ENCODE measurements at regions not wholly inside any gene's neighbourhood (a gene's known extent, or its start where the extent isn't known, plus 50 kb on each side); places are given as distances from the start of the nearest gene placed in this dataset. TPM values are rescaled to one million over a fixed set of nuclear protein-coding genes. Genes with fewer than 3 reads are reported as not detected.

DNA sequence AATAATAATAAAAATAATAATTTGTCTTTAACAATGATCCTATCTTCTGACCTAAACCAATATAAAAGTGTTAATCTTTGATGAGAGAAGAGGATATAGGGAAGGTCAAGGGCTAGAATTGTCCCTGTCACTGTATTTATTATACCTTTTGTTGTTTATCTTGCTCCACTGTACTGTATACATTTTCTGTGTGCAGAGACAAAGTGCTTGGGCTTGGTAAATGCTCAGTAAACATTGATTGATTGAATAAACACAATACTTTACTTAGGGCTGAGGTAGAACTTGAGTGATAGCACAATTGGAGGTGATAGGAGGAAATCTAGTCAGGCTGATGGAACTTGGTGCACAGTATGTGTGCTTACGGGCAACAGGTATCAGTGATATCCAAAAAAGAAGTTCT is 161.2 kb downstream of the ARRDC3 start:
- WGBS: 94% methylated on average over 1 of the region's 1 CpG

DNA sequence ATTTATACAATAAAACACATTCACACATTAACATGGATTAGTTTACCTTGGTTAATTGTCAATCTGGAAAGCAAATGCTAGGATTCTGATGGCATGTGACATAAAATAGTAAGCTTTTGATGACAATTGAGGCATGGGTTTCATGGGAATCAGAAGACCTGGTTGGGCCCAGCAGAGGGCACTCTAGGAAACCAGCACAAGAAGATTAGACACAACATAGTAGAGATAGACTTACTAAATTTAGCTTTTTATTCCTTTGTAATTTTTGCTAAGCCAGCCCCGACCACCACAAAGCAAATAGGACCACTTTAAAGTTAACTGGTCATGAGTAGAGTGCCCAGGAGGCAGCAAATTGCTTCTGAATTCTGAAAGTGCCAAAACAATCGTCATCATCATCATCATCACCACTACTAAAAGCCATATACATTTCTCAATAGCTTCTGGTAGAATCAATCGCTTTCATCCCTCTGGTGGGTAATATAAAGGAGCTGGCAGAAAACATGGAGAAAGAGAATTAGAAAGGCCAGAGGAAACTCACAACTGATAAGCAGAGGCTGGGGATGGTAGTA is 163.2 kb downstream of the ARRDC3 start:
- Histone ChIP-seq H3K27ac (ENCODE audit: low read depth) (no peak overlapping the region), H3K4me3 (ENCODE audit: low read depth, low read length) (no peak overlapping the region), H3K36me3 (ENCODE audit: insufficient read depth) (no peaks in the 10 kb centered on the region), H3K4me1 (ENCODE audit: insufficient read depth) (no peaks in the 10 kb centered on the region)
- WGBS: 93% methylated on average over 3 of the region's 3 CpGs
- DNase-seq (ENCODE audit: extremely low spot score): no peak

More for the DNA sequence above, 161.2 kb downstream of the ARRDC3 start:
- no peak overlapping the region for H3K4me3 ChIP-seq (ENCODE audit: low read depth, low read length)
- no peaks in the 10 kb centered on the region for H3K4me1 ChIP-seq (ENCODE audit: insufficient read depth)
- no peak overlapping the region for H3K27ac ChIP-seq (ENCODE audit: low read depth)
- H3K36me3 ChIP-seq (ENCODE audit: insufficient read depth): no peaks in the 10 kb centered on the region
- no peak for DNase-seq (ENCODE audit: extremely low spot score)

DNA sequence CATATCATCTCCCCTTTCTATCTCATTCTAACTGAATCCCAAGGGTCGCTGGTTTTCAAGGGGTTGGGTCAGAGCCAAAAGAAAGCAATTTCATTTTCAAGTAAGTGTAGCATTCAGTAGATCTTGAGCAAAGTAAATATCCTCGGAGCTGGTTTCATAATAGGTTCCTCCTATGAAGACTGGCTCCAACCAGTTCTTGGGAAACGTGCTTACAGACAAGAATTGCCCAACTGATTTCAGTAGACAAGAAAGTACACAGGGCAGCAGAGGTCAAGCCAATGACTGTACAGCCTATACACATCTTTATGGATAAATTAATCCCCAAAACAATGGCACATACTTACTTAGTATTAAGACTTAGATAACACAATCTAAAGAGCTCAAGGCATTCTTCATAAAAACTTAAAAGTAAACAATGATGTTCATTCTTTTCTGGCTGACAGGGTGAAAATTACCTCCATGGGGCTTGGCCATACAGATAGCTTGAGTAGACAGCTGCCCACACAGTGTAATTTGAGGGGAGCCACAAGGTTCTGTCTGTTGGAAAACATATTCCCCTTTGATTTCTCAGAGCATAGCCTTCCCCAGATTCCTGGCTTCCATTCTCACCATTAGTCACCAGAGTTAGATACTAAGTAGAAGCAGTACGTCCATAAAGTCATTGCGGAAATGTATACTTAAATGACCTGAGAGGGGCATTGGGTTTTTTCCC is 163.9 kb downstream of the ARRDC3 start:
- H3K36me3 ChIP-seq (ENCODE audit: insufficient read depth): no peaks in the 10 kb centered on the region
- DNase-seq (ENCODE audit: extremely low spot score): peak; percentile 43
- no peaks in the 10 kb centered on the region for H3K4me1 ChIP-seq (ENCODE audit: insufficient read depth)
- no peak overlapping the region for H3K4me3 ChIP-seq (ENCODE audit: low read depth, low read length)
- WGBS: 59% methylated on average over 5 of the region's 5 CpGs
- no peak overlapping the region for H3K27ac ChIP-seq (ENCODE audit: low read depth)

DNA sequence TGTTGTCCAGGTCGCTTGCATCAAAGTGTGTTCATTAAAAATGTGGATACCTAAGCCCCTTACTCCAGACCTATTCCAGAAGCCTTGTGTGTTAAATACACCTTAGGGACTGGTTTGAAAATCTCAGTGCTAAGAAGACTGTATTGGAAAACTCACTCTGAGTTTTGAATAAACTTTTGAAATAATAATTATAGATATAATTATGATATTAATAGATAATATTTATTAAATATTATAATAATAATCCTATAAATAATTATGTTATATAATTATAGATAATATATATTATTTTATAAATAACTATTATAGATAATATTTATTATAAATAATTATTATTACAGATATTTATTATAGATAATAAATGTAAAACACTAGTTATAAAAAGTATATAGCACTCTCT is 165.3 kb downstream of the ARRDC3 start:
- 97% methylated on average over 1 of the region's 1 CpG for WGBS
- no peaks in the 10 kb centered on the region for H3K4me1 ChIP-seq (ENCODE audit: insufficient read depth)
- no peaks in the 10 kb centered on the region for H3K36me3 ChIP-seq (ENCODE audit: insufficient read depth)
- no peak for DNase-seq (ENCODE audit: extremely low spot score)
- H3K27ac ChIP-seq (ENCODE audit: low read depth): no peak overlapping the region
- H3K4me3 ChIP-seq (ENCODE audit: low read depth, low read length): no peak overlapping the region

DNA sequence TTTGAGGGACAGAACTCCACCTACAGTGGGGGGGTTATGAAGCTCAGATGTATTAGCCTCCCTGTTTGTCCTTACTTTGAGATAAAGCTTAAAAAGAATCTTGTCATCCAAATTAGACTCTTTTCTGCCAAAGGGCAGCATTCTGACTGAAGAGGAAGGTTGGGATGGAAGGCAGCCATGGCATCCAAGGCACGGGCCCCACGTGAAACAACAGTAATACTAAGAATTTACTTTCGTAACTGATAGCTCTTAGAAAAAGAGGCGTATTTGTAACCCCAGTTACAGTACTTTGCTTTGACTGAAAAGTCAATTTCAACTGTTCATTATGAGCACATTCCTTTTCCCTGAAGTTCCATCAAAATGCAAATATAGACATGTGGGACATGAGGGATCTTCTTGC is 168.5 kb downstream of the ARRDC3 start:
- no peaks in the 10 kb centered on the region for H3K36me3 ChIP-seq (ENCODE audit: insufficient read depth)
- H3K4me3 ChIP-seq (ENCODE audit: low read depth, low read length): no peak overlapping the region
- DNase-seq (ENCODE audit: extremely low spot score): no peak
- H3K4me1 ChIP-seq (ENCODE audit: insufficient read depth): no peaks in the 10 kb centered on the region
- no peak overlapping the region for H3K27ac ChIP-seq (ENCODE audit: low read depth)
- 91% methylated on average over 4 of the region's 4 CpGs for WGBS

Small RNA genes lying in the stretch of these regions (small RNA-seq; reads per million reads assigned to genes)
- gene RF00017 (not detected), gene RNU4-90P (not detected)
